HepG2 (cell line): ENCODE measurements at regions not wholly inside any gene's neighbourhood (a gene's known extent, or its start where the extent isn't known, plus 50 kb on each side); places are given as distances from the start of the nearest gene placed in this dataset.

Experiments
- BCL6 ChIP-seq: IDR thresholded peaks from 2 replicates; pipeline ENCODE4 v1.6.1; 2016; ENCODE audit warnings: missing genetic modification reagents, missing compliant biosample characterization
- DMAP1 ChIP-seq: IDR thresholded peaks from 2 replicates; pipeline ENCODE4 v1.6.1; 2016
- EZH2 ChIP-seq: conservative IDR thresholded peaks from 2 replicates; pipeline ENCODE4 v1.6.1; 2012; ENCODE audit warnings: mild to moderate bottlenecking, low read depth, low read length, moderate library complexity
- MTA3 ChIP-seq: sonication (generic); formaldehyde crosslinking; IDR thresholded peaks from 2 replicates; pipeline ENCODE4 v1.4.0; 2020; ENCODE audit warnings: missing genetic modification reagents
- NR2C2 ChIP-seq: sonication (generic); formaldehyde crosslinking; IDR thresholded peaks from 2 replicates; pipeline ENCODE4 v1.4.0; 2020; ENCODE audit warnings: missing genetic modification reagents, mild to moderate bottlenecking, moderate library complexity, borderline replicate concordance
- ZNF761 ChIP-seq: sonication (generic); formaldehyde crosslinking; conservative IDR thresholded peaks from 2 replicates; pipeline ENCODE4 v1.4.0; 2020; ENCODE audit warnings: mild to moderate bottlenecking, missing genetic modification reagents
- TF ChIP-seq, protein P1 (sequence below): sonication (generic); formaldehyde crosslinking; IDR thresholded peaks from 2 replicates; pipeline ENCODE4 v1.5.0; 2020; ENCODE audit warnings: missing genetic modification reagents
- TF ChIP-seq, protein P2 (sequence below): sonication (generic); formaldehyde crosslinking; IDR thresholded peaks from 2 replicates; pipeline ENCODE4 v1.5.0; 2020; ENCODE audit warnings: mild to moderate bottlenecking, missing genetic modification reagents, moderate library complexity

DNA sequence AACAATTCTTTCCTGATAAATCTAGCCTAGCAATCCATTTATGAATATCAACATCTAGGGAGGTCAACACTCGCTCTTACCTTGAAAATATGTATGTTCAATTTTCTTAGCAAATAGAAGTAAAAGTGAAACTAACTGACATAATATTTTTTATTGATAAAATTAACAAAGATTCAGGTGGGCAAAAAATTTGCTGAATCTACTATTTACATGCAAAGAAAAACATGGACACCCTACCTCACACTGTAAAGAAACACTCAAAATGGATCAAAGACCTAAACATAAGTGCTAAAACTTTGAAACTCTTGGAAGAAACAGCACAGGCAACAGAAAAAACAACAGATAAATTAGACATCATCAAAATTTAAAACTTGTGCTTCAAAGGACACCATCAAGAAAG, 151.6 kb upstream of the MYRIP start:
- TF ChIP-seq BCL6: no peak
- no peak for TF ChIP-seq DMAP1 (CRISPR knock-in tag)
- no peak for TF ChIP-seq ZNF761 (CRISPR knock-in tag)
- TF ChIP-seq MTA3 (CRISPR knock-in tag): no peak
- no peak for TF ChIP-seq EZH2
- TF ChIP-seq, protein P1, sequence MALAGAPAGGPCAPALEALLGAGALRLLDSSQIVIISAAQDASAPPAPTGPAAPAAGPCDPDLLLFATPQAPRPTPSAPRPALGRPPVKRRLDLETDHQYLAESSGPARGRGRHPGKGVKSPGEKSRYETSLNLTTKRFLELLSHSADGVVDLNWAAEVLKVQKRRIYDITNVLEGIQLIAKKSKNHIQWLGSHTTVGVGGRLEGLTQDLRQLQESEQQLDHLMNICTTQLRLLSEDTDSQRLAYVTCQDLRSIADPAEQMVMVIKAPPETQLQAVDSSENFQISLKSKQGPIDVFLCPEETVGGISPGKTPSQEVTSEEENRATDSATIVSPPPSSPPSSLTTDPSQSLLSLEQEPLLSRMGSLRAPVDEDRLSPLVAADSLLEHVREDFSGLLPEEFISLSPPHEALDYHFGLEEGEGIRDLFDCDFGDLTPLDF (CRISPR knock-in tag): no peak
- TF ChIP-seq, protein P2, sequence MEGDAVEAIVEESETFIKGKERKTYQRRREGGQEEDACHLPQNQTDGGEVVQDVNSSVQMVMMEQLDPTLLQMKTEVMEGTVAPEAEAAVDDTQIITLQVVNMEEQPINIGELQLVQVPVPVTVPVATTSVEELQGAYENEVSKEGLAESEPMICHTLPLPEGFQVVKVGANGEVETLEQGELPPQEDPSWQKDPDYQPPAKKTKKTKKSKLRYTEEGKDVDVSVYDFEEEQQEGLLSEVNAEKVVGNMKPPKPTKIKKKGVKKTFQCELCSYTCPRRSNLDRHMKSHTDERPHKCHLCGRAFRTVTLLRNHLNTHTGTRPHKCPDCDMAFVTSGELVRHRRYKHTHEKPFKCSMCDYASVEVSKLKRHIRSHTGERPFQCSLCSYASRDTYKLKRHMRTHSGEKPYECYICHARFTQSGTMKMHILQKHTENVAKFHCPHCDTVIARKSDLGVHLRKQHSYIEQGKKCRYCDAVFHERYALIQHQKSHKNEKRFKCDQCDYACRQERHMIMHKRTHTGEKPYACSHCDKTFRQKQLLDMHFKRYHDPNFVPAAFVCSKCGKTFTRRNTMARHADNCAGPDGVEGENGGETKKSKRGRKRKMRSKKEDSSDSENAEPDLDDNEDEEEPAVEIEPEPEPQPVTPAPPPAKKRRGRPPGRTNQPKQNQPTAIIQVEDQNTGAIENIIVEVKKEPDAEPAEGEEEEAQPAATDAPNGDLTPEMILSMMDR (CRISPR knock-in tag): no peak
- TF ChIP-seq NR2C2: no peak
